AG10803 (cell line): ENCODE measurements at regions not wholly inside any gene's neighbourhood (a gene's known extent, or its start where the extent isn't known, plus 50 kb on each side); places are given as distances from the start of the nearest gene placed in this dataset.

ENCODE experiments used
- DNase-seq: peaks from one replicate; pipeline ENCODE4 v3.0.0; 2010; ENCODE audit warnings: low read depth
- H3K4me3 ChIP-seq: 2 replicates; pipeline ENCODE4 v1.5.1; 2011; ENCODE audit warnings: mild to moderate bottlenecking, low read length, control low read depth
- CTCF ChIP-seq: conservative IDR thresholded peaks from 2 replicates; pipeline ENCODE4 v1.5.1; 2011; ENCODE audit warnings: mild to moderate bottlenecking, low read length, control low read depth, inconsistent platforms

- no peak overlapping the region for H3K4me3 ChIP-seq
- DNase-seq = no peak
- no peak for TF ChIP-seq CTCF
These were observed 50.9 kb upstream of the AK4 start for GRCh38 chr1:65097076-65097475.
